22Rv1 (cell line): ENCODE measurements at regions not wholly inside any gene's neighbourhood (a gene's known extent, or its start where the extent isn't known, plus 50 kb on each side); places are given as distances from the start of the nearest gene placed in this dataset.

ENCODE experiments used
- ZFX ChIP-seq: fragments of 450-650 bp; IDR thresholded peaks from 2 replicates; pipeline ENCODE4 v1.6.1; 2017; ENCODE audit warnings: antibody characterized with exemption, borderline replicate concordance
- TF ChIP-seq, protein P1 (sequence below): fragments of 450-650 bp; IDR thresholded peaks from 2 replicates; pipeline ENCODE4 v1.5.1; 2017; ENCODE audit warnings: mild to moderate bottlenecking

GRCh38 chr1:5120559-5120958 is 466.1 kb downstream of the AJAP1 start:
- TF ChIP-seq, protein P1, sequence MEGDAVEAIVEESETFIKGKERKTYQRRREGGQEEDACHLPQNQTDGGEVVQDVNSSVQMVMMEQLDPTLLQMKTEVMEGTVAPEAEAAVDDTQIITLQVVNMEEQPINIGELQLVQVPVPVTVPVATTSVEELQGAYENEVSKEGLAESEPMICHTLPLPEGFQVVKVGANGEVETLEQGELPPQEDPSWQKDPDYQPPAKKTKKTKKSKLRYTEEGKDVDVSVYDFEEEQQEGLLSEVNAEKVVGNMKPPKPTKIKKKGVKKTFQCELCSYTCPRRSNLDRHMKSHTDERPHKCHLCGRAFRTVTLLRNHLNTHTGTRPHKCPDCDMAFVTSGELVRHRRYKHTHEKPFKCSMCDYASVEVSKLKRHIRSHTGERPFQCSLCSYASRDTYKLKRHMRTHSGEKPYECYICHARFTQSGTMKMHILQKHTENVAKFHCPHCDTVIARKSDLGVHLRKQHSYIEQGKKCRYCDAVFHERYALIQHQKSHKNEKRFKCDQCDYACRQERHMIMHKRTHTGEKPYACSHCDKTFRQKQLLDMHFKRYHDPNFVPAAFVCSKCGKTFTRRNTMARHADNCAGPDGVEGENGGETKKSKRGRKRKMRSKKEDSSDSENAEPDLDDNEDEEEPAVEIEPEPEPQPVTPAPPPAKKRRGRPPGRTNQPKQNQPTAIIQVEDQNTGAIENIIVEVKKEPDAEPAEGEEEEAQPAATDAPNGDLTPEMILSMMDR = no peak
- no peak for TF ChIP-seq ZFX
